Stomach (tissue), 8 donors: ENCODE measurements at regions not wholly inside any gene's neighbourhood (a gene's known extent, or its start where the extent isn't known, plus 50 kb on each side); places are given as distances from the start of the nearest gene placed in this dataset.

ENCODE experiments used
- DNase-seq, 2 donors: peaks; one replicate each; pipeline versions ENCODE4 v3.0.0 to v3.0.0-alpha.2; 2013 to 2019
- H3K27ac ChIP-seq, 5 donors: fragments of 200-600 bp in 4 of 5; sonication (generic) in 4 of 5; one replicate each; pipeline ENCODE4 v1.5.1; 2013 to 2019; ENCODE audit warnings: mild to moderate bottlenecking in 1 of 5, moderate library complexity in 1 of 5
- H3K27me3 ChIP-seq, 3 donors: fragments of 200-600 bp; sonication (generic); one replicate each; pipeline ENCODE4 v1.5.1; 2017 to 2019; ENCODE audit warnings: mixed run types in 1 of 3
- H3K36me3 ChIP-seq, 4 donors: fragments of 200-600 bp; sonication (generic); 1 replicate in 3 of 4; 2 replicates in 1 of 4; pipeline ENCODE4 v1.5.1; 2016 to 2019
- H3K4me1 ChIP-seq, 4 donors: fragments of 200-600 bp; sonication (generic); one replicate each; pipeline ENCODE4 v1.5.1; 2016 to 2019
- H3K4me3 ChIP-seq, 4 donors: fragments of 200-600 bp; sonication (generic) in 3 of 4; one replicate each; pipeline ENCODE4 v1.5.1; 2016 to 2019; ENCODE audit warnings: mild to moderate bottlenecking in 1 of 4
- H3K9me3 ChIP-seq, 4 donors: fragments of 200-600 bp; sonication (generic); one replicate each; pipeline ENCODE4 v1.5.1; 2016 to 2019
- EP300 ChIP-seq: sonication (generic); formaldehyde crosslinking; IDR thresholded peaks from one replicate; pipeline ENCODE4 v1.6.1; 2017; ENCODE audit warnings: antibody characterized with exemption
- POLR2A ChIP-seq, 4 donors: fragments of 450-650 bp; IDR thresholded peaks; one replicate each; pipeline ENCODE4 v1.6.1; 2016; ENCODE audit warnings: antibody characterized with exemption in 4 of 4, control low read depth in 2 of 4, mild to moderate bottlenecking in 1 of 4, moderate library complexity in 1 of 4
- POLR2AphosphoS5 ChIP-seq, 3 donors: sonication (generic); formaldehyde crosslinking; IDR thresholded peaks; one replicate each; pipeline ENCODE4 v1.6.1; 2016; ENCODE audit warnings: antibody characterized with exemption in 3 of 3
- WGBS, 5 donors: extraction: QIAGEN DNeasy Blood & Tissue Kit in 3 of 5; methylation state at CpG; one replicate each; pipeline versions ENCODE4 v1.1.5 to v1.1.7; 2013 to 2018; 5-methylcytosine and 5-hydroxymethylcytosine counted together
- intact Hi-C: fragments of 100-400 bp; cut with DNase I; formaldehyde crosslinking; loops from one replicate; pipeline ENCODE4 v1.15.1; 2023; ENCODE audit warnings: low total_unique reads
- TF ChIP-seq, protein P1 (sequence below), 7 experiments: fragments of 450-650 bp in 4 of 7; fragments of 200-600 bp in 3 of 7; sonication (generic) in 3 of 7; IDR thresholded peaks; one replicate each; pipeline ENCODE4 v1.5.1; 2016 to 2019; ENCODE audit warnings: antibody characterized with exemption in 7 of 7, control low read depth in 2 of 7, mild to moderate bottlenecking in 1 of 7
- donor health status: healthy with polysubstance abuse.
- donor health status: Bipolar disorder and iron deficiency.
- donor health status: healthy.

DNA sequence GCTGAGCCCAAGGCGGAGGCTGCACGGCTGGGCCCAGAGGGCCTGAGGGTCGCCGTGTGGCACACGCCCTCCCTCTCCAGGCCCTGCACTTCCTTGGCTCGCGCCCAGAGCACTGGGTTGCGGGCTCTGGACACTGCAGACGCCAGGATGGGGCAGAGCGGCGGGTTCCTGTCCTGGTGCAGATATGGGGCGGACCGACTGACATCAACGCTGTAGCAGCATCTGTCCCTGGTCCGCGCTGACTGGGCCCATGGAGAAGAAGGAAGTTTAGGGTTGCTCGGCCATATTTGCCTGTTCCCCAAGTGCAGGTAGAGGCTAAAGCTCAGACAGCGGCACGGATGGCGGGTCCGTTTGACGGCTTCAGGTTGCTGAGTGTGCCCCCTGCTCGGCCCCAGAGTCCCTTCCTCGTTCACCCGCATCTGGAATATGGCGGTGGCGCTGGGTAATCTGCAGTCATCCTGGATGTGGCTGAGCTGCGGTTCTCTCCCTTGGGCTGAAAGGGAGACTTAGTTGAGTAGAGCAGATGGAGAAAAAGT lies 116.1 kb downstream of the OR13A1 start:
- Histone ChIP-seq H3K4me3 (no peak overlapping the region), H3K4me1 (no peaks in the 10 kb centered on the region), H3K9me3 (no peaks in the 10 kb centered on the region), H3K27ac (no peak overlapping the region), H3K36me3 (no peaks in the 10 kb centered on the region), H3K27me3 (peaks cover 0 to 30% (median 0%) of the 10 kb centered on the region in 3 donors)
- WGBS, 5 donors = 53 to 75% (median 67%) methylated on average over 17 to 28 of the region's 28 CpGs
- DNase-seq = peak in 1 of 2 donors; percentile 9
- TF ChIP-seq, protein P1, sequence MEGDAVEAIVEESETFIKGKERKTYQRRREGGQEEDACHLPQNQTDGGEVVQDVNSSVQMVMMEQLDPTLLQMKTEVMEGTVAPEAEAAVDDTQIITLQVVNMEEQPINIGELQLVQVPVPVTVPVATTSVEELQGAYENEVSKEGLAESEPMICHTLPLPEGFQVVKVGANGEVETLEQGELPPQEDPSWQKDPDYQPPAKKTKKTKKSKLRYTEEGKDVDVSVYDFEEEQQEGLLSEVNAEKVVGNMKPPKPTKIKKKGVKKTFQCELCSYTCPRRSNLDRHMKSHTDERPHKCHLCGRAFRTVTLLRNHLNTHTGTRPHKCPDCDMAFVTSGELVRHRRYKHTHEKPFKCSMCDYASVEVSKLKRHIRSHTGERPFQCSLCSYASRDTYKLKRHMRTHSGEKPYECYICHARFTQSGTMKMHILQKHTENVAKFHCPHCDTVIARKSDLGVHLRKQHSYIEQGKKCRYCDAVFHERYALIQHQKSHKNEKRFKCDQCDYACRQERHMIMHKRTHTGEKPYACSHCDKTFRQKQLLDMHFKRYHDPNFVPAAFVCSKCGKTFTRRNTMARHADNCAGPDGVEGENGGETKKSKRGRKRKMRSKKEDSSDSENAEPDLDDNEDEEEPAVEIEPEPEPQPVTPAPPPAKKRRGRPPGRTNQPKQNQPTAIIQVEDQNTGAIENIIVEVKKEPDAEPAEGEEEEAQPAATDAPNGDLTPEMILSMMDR (IDR thresholded peaks at IDR 0.05) = no peak
- TF ChIP-seq POLR2A (IDR thresholded peaks at IDR 0.05) = no peak
- no peak for TF ChIP-seq POLR2AphosphoS5 (IDR thresholded peaks at IDR 0.05)
- no peak for TF ChIP-seq EP300
- intact Hi-C loops = no loop called here

DNA sequence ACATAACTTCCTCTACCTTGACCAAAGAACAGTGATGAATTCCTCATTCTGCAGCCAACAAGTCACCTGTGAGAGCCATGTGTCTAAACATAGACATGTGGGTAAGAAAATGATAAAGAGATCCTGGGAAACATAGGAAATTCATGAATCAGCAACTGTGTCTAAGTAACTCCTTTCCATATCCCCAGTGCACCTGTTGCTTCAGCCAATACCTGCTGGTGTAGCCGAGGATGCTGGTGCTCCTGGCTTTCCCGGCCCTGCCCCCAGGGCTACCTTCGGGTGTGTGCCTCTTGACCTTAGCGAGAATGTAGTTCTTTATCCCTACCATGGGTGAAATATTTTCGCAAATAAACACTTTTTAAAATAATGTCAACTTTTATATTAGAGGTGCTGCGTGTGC lies 114.1 kb downstream of the OR13A1 start:
- WGBS, 5 donors = 63 to 75% (median 72%) methylated on average over 6 of the region's 6 CpGs
- no peaks in the 10 kb centered on the region for H3K4me1 ChIP-seq
- H3K27me3 ChIP-seq = peaks cover 0 to 48% (median 0%) of the 10 kb centered on the region in 3 donors
- TF ChIP-seq, protein P1 (IDR thresholded peaks at IDR 0.05) = no peak
- TF ChIP-seq POLR2A (IDR thresholded peaks at IDR 0.05) (no peak), POLR2AphosphoS5 (IDR thresholded peaks at IDR 0.05) (no peak), EP300 (no peak)
- no peak overlapping the region for H3K4me3 ChIP-seq
- intact Hi-C loops = no loop called here
- no peaks in the 10 kb centered on the region for H3K9me3 ChIP-seq
- no peak overlapping the region for H3K27ac ChIP-seq
- no peaks in the 10 kb centered on the region for H3K36me3 ChIP-seq
- no peak for DNase-seq

DNA sequence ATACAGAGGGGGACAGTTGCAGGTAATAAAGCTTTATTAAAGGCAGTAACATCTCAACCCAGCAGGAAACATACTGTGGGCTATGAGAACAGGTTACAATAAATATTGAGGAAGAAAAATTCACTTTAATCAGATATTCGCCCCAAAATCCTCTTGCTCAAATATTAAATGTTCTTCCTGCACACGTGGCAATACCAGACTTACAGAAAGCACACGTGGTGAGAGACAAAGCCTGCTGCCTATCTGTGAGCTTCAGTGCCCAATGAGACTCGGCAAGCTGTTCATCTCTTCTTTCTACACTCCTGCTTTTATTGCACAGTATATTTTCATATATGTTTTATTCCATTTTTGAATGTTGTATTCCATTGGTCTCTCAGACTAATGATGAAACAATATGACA lies 113.2 kb downstream of the OR13A1 start:
- peaks cover 0 to 49% (median 0%) of the 10 kb centered on the region in 3 donors for H3K27me3 ChIP-seq
- no peaks in the 10 kb centered on the region for H3K36me3 ChIP-seq
- intact Hi-C loops = no loop called here
- H3K4me3 ChIP-seq = no peak overlapping the region
- H3K9me3 ChIP-seq = no peaks in the 10 kb centered on the region
- WGBS, 5 donors = 59 to 66% (median 65%) methylated on average over 4 of the region's 4 CpGs
- TF ChIP-seq POLR2AphosphoS5 (IDR thresholded peaks at IDR 0.05) (no peak), POLR2A (IDR thresholded peaks at IDR 0.05) (no peak), EP300 (no peak)
- TF ChIP-seq, protein P1 (IDR thresholded peaks at IDR 0.05) = no peak
- H3K27ac ChIP-seq = no peak overlapping the region
- H3K4me1 ChIP-seq = no peaks in the 10 kb centered on the region
- no peak for DNase-seq

DNA sequence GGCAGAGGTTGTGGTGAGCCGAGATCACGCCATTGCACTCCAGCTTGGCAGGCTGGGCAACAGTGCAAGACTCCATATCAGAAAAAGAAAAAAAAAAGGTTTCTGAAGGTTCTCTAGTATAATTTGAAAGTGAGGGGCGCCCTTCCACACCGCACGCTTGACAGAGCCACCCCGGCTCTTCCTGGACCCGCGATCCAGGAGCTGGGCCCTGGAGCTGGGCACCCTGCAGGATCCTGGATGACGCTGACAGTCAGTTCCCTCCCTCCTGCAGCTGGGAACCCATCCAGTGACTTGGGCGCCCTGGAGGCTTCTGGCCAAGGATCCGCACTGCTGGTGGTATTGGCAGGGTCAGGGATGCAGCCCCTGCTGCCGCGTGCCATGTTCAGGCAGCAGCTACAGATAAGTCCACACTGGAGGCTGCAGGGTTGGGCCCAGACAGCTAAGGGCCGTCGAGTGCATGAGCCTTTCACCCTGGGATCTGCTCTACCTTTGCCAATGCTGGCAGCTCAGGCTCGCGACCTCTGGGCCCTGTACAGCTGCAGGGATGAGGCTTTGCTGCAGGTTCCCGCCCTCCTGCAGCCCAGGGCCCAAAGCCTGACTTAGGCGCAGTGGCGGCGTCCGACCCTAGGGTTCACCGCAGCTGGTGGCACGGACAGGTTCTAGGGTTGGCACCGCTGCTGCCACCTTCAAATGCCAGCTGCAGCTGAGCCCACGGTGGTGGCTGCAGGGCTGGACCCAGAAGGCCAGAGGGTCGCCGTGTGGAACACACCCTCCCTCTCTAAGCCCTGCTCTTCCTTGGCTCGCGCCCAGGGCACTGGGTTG lies 110.2 kb downstream of the OR13A1 start:
- no peak overlapping the region for H3K4me3 ChIP-seq
- intact Hi-C loops = no loop called here
- WGBS, 5 donors = 88 to 97% (median 91%) methylated on average over 12 to 30 of the region's 30 CpGs
- H3K36me3 ChIP-seq = no peaks in the 10 kb centered on the region
- DNase-seq = no peak
- H3K9me3 ChIP-seq = no peaks in the 10 kb centered on the region
- H3K4me1 ChIP-seq = no peaks in the 10 kb centered on the region
- no peak overlapping the region for H3K27ac ChIP-seq
- TF ChIP-seq POLR2A (IDR thresholded peaks at IDR 0.05) (no peak), EP300 (no peak), POLR2AphosphoS5 (IDR thresholded peaks at IDR 0.05) (no peak)
- TF ChIP-seq, protein P1 (IDR thresholded peaks at IDR 0.05) = no peak
- H3K27me3 ChIP-seq = peaks cover 0 to 25% (median 0%) of the 10 kb centered on the region in 3 donors
